ENCODE measurements at regions not wholly inside any gene's neighbourhood (a gene's known extent, or its start where the extent isn't known, plus 50 kb on each side); places are given as distances from the start of the nearest gene placed in this dataset.

DNA sequence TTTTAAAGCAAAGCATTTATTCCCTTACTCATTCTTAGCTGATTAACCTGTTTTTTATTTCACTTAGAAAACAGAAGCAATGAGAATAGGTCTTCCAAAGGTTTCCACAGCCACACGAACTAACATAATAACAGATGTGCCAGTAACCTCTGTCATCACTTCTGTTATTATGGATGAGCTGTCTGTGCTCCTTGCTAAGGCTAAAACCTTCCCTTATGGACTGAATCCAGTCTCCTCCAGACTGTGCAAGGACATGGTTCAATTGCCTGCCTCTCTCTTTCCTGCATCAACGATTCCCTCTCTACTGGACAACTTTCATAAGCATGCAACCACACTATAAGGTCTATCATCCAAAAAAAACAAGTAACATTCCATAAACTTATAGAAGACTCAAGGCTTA, 1446.2 kb downstream of the MAT2B start:
- TF ChIP-seq CTCF (optimal IDR thresholded peaks at IDR 0.05 in 1 of 3, IDR thresholded peaks at IDR 0.05 in 1 of 3, conservative IDR thresholded peaks at IDR 0.05 in 1 of 3; ENCODE audit: extremely low read depth in 1 of 3, insufficient read depth in 2 of 3, low read length in 3 of 3) (no peak), EZH2 (IDR thresholded peaks at IDR 0.05; ENCODE audit: low read length) (no peak)

Measured in keratinocyte (primary cell).